Fibroblast of lung (primary cell): ENCODE measurements at regions not wholly inside any gene's neighbourhood (a gene's known extent, or its start where the extent isn't known, plus 50 kb on each side); places are given as distances from the start of the nearest gene placed in this dataset.

Source experiments
- EZH2 ChIP-seq: IDR thresholded peaks from 2 replicates; pipeline ENCODE4 v1.5.1; 2012; ENCODE audit warnings: low read length, control low read depth, mild to moderate bottlenecking; ENCODE audit errors: missing control alignments
- TF ChIP-seq, protein P1 (sequence below), 2 donors: IDR thresholded peaks in 1 of 2; conservative IDR thresholded peaks in 1 of 2; 1 replicate in 1 of 2; 2 replicates in 1 of 2; pipeline ENCODE4 v1.5.1; 2011 to 2012; ENCODE audit warnings: low read length in 2 of 2, control low read depth in 1 of 2, inconsistent platforms in 1 of 2, low read depth in 1 of 2, mild to moderate bottlenecking in 1 of 2

DNA sequence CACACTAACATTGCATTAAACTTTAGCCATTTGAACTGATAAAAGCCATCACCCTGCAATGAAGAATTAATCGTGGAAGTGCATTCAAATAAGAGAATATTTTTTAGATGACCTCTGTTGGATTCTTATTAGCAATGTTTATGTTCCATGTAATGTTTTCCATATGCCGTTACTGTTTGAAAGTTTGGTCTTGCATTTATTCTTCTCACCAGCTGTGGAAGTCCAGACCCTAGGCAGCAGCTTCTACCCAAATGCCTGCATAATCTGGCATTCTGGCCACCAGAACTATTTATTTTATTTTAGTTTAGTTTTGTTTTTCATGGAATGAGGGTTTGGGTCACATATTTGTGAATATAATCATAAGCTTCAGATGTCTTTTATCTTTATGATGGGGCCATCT is 140.4 kb downstream of the SAMD5 start:
- TF ChIP-seq, protein P1, sequence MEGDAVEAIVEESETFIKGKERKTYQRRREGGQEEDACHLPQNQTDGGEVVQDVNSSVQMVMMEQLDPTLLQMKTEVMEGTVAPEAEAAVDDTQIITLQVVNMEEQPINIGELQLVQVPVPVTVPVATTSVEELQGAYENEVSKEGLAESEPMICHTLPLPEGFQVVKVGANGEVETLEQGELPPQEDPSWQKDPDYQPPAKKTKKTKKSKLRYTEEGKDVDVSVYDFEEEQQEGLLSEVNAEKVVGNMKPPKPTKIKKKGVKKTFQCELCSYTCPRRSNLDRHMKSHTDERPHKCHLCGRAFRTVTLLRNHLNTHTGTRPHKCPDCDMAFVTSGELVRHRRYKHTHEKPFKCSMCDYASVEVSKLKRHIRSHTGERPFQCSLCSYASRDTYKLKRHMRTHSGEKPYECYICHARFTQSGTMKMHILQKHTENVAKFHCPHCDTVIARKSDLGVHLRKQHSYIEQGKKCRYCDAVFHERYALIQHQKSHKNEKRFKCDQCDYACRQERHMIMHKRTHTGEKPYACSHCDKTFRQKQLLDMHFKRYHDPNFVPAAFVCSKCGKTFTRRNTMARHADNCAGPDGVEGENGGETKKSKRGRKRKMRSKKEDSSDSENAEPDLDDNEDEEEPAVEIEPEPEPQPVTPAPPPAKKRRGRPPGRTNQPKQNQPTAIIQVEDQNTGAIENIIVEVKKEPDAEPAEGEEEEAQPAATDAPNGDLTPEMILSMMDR (conservative IDR thresholded peaks at IDR 0.05 in 1 of 2, IDR thresholded peaks at IDR 0.05 in 1 of 2; ENCODE audit: low read depth in 1 of 2, low read length in 2 of 2) = no peak
- no peak for TF ChIP-seq EZH2
